Adipocyte (in vitro differentiated cells): ENCODE measurements at regions not wholly inside any gene's neighbourhood (a gene's known extent, or its start where the extent isn't known, plus 50 kb on each side); places are given as distances from the start of the nearest gene placed in this dataset.
"Not testable (repeated sequence)": the region's sequence is repeated elsewhere in the genome, so short reads cannot be mapped to it uniquely, and the experiment has no call there.

ENCODE experiments used
- DNase-seq: peaks from one replicate; pipeline ENCODE4 v3.0.0-alpha.2; 2015; ENCODE audit warnings: low read depth
- H3K27me3 ChIP-seq: replicated peaks from 2 replicates; pipeline ENCODE4 v1.7.0; 2013; ENCODE audit warnings: mild to moderate bottlenecking, low read length, moderate library complexity; ENCODE audit not compliant: control insufficient read depth, insufficient read depth
- H3K36me3 ChIP-seq: 2 replicates; pipeline ENCODE4 v1.7.0; 2013; ENCODE audit warnings: low read length, mild to moderate bottlenecking, moderate library complexity; ENCODE audit not compliant: control insufficient read depth, insufficient read depth, severe bottlenecking
- H3K4me1 ChIP-seq: 2 replicates; pipeline ENCODE4 v1.7.0; 2013; ENCODE audit warnings: mild to moderate bottlenecking, low read length, moderate library complexity; ENCODE audit not compliant: control insufficient read depth, insufficient read depth
- H3K4me3 ChIP-seq: 2 replicates; pipeline ENCODE4 v1.7.0; 2013; ENCODE audit warnings: mild to moderate bottlenecking, low read length, moderate library complexity
- H3K9ac ChIP-seq: 2 replicates; pipeline ENCODE4 v1.7.0; 2013; ENCODE audit warnings: mild to moderate bottlenecking, low read length, moderate library complexity
- H3K9me3 ChIP-seq: 2 replicates; pipeline ENCODE4 v1.7.0; 2013; ENCODE audit warnings: mild to moderate bottlenecking, low read length, moderate library complexity; ENCODE audit not compliant: control insufficient read depth

DNA sequence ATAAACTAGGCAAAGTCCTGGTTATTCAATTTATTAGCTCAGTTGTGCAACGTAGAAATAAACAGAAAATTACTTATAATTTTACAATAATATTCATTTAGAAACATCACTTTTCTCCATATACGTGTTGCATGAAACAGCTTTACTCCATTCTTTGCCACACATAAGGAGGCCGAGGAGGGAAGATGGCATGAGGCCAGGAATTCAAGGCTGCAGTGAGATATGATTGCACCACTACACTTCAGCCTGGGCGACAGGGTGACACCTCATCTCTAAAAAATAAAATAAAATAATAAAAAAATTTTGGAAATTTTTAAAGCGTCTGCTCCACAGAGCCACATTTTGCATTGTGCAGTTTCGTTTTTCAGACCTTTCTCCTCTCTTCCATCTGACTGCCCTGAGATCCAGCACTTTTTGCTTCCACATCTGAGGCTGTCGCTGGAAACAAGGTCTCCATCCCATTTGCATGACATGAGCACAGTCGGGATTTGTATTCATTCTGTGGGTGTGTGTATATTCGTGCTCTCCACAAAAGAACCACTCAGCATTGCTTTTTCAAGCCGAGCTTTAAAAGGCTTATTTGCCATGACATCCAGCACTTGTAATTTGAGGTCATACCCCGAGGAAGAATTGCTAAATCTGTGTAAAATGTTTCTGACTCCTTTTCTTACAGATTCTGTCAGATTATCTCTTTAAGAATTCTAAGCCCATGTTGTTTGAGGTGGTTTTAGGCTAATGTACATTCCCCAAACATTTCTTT lies 98.6 kb upstream of the MSX2 start:
- peak overlapping the region; percentile 58 for H3K4me3 ChIP-seq
- no peaks in the 10 kb centered on the region for H3K9me3 ChIP-seq
- peaks cover 15% of the 10 kb centered on the region for H3K4me1 ChIP-seq
- peak; percentile 30 for DNase-seq
- no peaks in the 10 kb centered on the region for H3K36me3 ChIP-seq
- H3K27me3 ChIP-seq: peaks cover 32% of the 10 kb centered on the region
- no peak overlapping the region for H3K9ac ChIP-seq

DNA sequence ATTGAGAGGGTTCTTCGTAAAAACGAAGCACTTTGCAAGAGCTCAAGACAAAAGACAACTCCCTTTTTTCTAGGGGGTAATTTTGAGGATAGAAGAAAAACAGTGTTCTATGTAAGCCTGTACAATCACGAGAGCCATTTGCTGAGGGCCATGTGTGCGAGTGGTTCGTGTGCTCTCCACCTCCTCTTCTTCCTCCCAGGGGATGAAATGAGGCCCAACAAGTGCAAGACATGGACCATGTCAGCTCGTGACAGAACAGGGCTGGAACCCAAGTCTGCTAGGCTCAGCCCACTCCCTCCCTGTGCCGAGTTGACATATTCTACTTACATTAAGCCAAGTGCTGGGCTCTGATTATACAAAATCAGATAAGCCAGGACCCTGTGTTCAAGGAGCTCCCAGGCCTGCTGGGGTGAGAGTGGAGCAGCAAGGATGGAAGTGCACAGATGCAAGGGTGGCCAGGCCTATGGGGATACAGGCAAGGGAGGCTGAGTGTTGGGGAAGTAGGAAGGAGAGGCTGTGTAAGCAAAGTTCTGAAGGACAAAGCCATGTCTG lies 97.9 kb upstream of the MSX2 start:
- Histone ChIP-seq H3K9me3 (no peaks in the 10 kb centered on the region), H3K4me1 (peaks cover 15% of the 10 kb centered on the region), H3K4me3 (no peak overlapping the region), H3K9ac (no peak overlapping the region), H3K36me3 (no peaks in the 10 kb centered on the region), H3K27me3 (peaks cover 25% of the 10 kb centered on the region)
- DNase-seq: no peak

DNA sequence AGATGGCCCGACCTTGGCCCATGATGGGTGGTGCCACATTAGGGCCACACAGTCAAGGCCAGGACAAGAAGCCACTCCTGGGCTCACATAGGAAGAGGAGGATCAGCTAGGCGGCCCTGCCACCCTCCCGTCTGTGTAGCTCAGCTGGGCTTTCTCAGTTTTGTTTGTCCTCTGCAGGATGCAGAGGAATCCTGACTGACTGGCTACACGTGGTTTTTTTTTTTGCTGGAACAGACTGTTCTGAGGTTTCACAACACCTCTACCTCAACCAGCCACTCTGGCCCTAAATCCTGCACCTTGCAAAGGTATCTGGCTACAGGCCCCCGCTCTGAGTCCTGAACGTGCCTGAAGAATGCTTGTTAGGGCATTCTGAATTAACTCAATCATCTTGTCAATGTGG lies 88.3 kb upstream of the MSX2 start:
- DNase-seq: no peak
- no peaks in the 10 kb centered on the region for H3K9me3 ChIP-seq
- no peak overlapping the region for H3K4me3 ChIP-seq
- peaks cover 4% of the 10 kb centered on the region for H3K4me1 ChIP-seq
- H3K36me3 ChIP-seq: no peaks in the 10 kb centered on the region
- peaks cover 3% of the 10 kb centered on the region for H3K27me3 ChIP-seq
- H3K9ac ChIP-seq: no peak overlapping the region

DNA sequence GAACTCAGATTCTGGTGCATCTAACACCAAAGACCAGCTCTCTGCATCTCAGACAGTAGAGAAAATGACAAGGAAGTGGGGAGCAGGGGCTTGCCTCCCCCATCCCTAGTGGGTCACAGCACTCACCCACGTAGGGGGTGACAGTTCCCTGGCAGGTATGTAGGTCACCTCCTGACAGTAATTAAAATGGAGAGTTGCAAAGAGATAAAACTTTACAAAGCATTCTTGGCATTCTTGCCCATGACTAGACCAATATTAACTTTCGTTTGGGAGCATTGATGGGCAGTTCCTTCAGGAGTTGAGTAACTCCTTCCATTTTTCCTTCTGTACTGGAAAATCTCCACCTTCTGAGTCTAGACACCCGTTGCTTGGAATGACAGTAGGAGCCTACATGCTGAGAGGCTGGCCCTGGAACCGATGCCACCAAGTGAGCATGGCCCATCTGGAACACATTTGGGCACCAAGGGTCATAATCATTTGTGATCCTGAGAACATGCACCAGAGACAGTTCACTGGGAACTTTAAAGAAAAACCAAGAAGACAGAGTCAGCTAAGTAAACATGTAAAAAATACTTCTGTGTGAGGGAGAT lies 81.5 kb upstream of the MSX2 start:
- H3K4me1 ChIP-seq: no peaks in the 10 kb centered on the region
- no peaks in the 10 kb centered on the region for H3K27me3 ChIP-seq
- H3K36me3 ChIP-seq: no peaks in the 10 kb centered on the region
- DNase-seq: no peak
- H3K9me3 ChIP-seq: peaks cover 9% of the 10 kb centered on the region
- no peak overlapping the region for H3K9ac ChIP-seq
- no peak overlapping the region for H3K4me3 ChIP-seq

DNA sequence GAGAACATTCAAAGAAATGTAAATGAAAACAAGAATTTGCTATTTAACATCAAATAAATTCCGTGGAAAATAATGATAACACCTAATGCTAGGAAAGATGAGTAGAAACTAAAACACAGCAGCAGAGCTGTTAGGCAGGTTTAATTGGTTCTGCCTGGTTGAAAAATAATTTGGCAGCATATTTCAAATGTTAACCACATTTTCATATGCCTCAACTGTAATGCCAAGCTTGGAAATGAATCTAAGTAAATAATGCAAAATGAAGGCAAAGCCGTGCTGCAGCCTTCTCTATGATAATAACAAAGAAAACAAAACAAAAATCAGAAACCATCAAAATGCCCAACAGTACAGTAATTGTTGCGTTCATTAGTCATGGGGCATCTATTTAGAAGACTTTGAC lies 79.9 kb upstream of the MSX2 start:
- Histone ChIP-seq H3K9ac (no peak overlapping the region), H3K27me3 (no peaks in the 10 kb centered on the region), H3K4me3 (no peak overlapping the region), H3K4me1 (no peaks in the 10 kb centered on the region), H3K9me3 (peaks cover 9% of the 10 kb centered on the region), H3K36me3 (no peaks in the 10 kb centered on the region)
- DNase-seq: no peak

DNA sequence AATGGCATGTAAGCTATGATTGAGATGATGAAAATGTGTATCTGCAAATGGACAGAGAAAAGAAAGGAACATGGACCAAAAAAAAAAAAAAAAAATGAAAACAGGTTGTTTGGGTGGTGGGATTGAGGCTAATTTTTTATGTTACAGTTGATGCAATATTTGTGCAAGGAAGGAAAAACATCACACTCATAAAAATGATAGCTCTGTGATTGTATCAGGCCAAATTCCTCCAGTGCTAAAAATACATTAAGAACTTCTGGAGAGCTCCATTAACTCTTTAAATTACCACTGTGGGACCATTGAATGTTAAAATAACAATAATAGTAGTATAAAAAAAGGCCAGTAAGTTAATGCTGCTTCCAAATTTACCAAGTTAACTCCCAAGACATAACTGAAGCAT lies 79.5 kb upstream of the MSX2 start:
- no peaks in the 10 kb centered on the region for H3K27me3 ChIP-seq
- H3K36me3 ChIP-seq: no peaks in the 10 kb centered on the region
- DNase-seq: no peak
- H3K4me1 ChIP-seq: no peaks in the 10 kb centered on the region
- no peak overlapping the region for H3K4me3 ChIP-seq
- peaks cover 9% of the 10 kb centered on the region for H3K9me3 ChIP-seq
- H3K9ac ChIP-seq: no peak overlapping the region

DNA sequence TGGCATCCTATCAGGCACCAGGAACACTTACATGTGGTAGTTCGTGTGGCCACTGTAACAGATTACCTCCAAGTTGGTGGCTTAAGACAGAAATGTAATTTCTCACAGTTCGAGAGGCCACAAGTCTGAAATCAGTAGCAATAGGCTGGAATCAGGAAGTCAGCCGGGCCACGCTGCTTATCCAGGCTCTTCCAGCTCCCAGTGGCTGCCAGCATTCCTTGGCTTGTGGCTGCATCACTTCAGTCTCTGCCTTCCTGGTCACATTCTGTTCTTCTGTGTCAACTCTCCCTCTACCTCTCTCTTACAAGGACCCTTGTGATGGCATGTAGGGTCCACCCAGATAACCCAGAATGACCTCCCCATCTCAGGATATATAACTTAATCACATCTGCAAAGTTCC lies 78.7 kb upstream of the MSX2 start:
- Histone ChIP-seq H3K9ac (no peak overlapping the region), H3K36me3 (no peaks in the 10 kb centered on the region), H3K27me3 (no peaks in the 10 kb centered on the region), H3K4me3 (no peak overlapping the region), H3K9me3 (peaks cover 9% of the 10 kb centered on the region), H3K4me1 (no peaks in the 10 kb centered on the region)
- no peak for DNase-seq

DNA sequence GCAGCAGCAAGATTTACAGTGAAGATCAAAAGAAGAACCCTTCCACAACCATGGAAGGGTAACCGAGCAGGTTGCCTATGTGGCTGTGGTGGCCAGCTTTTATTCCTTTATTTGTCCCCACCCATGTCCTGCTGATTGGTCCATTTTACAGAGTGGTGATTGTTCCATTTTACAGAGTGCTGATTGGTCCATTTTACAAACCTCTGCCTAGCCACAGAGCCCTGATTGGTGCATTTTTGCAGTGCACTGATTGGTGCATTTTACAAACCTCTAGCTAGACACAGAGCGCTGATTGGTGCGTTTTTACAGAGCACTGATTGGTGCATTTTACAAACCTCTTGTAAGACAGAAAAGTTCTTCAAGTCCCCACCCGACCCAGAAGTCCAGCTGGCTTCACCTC lies 75.8 kb upstream of the MSX2 start:
- not testable (repeated sequence) for H3K27me3 ChIP-seq, H3K9me3 ChIP-seq, DNase-seq, H3K4me3 ChIP-seq, H3K9ac ChIP-seq, H3K4me1 ChIP-seq, H3K36me3 ChIP-seq

DNA sequence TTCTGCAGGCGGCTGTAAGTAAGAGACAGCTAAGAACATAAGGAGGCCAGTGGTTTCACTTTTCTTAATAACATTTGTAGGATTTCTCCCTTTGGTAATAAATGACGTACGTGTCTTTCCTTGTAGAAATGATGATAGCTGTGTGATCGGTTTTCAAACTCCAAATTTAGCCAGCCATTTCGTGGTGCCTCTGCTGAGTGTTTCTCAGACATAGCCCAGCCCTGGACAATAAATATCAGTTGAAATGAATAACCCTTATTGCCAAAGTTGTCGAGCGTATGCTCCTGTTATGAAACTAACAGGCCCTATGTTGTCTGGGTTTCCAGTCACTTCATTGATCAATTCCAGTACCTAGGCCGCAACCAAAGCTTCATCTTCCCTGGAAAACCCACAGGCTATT lies 75.0 kb upstream of the MSX2 start:
- peaks cover 9% of the 10 kb centered on the region for H3K9me3 ChIP-seq
- H3K4me3 ChIP-seq: no peak overlapping the region
- no peak overlapping the region for H3K9ac ChIP-seq
- no peak for DNase-seq
- H3K27me3 ChIP-seq: peaks cover 5% of the 10 kb centered on the region
- no peaks in the 10 kb centered on the region for H3K36me3 ChIP-seq
- no peaks in the 10 kb centered on the region for H3K4me1 ChIP-seq

DNA sequence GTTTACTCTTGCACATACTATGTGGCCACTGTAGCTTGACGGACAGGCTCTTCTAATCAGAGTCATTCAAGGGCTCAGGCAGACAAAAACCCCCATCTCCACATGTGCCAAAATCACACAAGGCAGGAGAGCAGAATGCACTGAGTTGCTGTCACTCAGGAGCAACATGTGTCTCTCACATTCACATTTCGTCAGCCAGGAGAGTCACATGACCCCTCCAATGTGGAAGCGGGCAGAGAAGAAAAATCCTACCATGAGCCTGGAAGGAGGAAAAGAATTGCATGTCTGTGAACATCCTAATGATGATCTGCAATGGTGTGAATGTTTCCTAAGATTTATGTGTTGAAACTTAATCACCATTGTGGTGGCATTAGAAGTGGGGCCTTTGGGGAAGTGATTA lies 69.9 kb upstream of the MSX2 start:
- H3K9ac ChIP-seq: no peak overlapping the region
- H3K4me1 ChIP-seq: no peaks in the 10 kb centered on the region
- H3K36me3 ChIP-seq: no peaks in the 10 kb centered on the region
- H3K9me3 ChIP-seq: no peaks in the 10 kb centered on the region
- DNase-seq: no peak
- H3K27me3 ChIP-seq: peaks cover 27% of the 10 kb centered on the region
- H3K4me3 ChIP-seq: no peak overlapping the region

DNA sequence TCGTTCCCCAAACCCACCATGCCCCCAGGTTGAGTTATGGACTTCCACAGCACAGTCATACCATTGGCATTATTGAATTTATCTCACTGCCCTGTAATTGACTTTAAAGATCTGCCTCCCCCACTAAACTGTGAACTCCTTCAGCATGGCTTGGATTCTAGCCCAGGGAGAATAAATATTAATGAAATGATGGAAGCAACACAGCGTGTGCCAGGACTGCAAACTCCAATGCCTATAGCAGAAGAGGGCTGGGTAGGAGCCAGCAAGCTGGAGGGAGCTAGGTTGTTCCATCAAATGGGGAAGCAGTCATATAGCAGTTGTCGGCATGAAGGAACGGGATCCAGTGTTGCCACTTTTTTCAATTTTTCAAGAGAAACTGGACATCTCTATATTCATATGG lies 69.0 kb upstream of the MSX2 start:
- Histone ChIP-seq H3K9ac (no peak overlapping the region), H3K4me1 (no peaks in the 10 kb centered on the region), H3K9me3 (no peaks in the 10 kb centered on the region), H3K4me3 (no peak overlapping the region), H3K36me3 (no peaks in the 10 kb centered on the region), H3K27me3 (peaks cover 27% of the 10 kb centered on the region)
- no peak for DNase-seq
